ACHN (cell line): ENCODE measurements at regions not wholly inside any gene's neighbourhood (a gene's known extent, or its start where the extent isn't known, plus 50 kb on each side); places are given as distances from the start of the nearest gene placed in this dataset.
A peak's percentile ranks its signal among the peaks of the same experiment; 100 is the strongest.

Source experiments
- DNase-seq: peaks from one replicate; pipeline ENCODE4 v3.0.0-alpha.2; 2015
- in situ Hi-C: cut with HindIII; loops from 2 replicates; pipeline ENCODE4 v1.10.0; 2017; ENCODE audit warnings: low sequenced_read_pairs, low pct_ligation_motif_present, low pct_unique_long_range_greater_than_20kb

- in situ Hi-C loops: no loop called here
- no peak for DNase-seq
Measured at GRCh38 chrX:10288373-10288975, 131.7 kb downstream of the CLCN4 start.

- no peak for DNase-seq
- in situ Hi-C loops: no loop called here
Measured at GRCh38 chrX:10296576-10296975, 139.8 kb downstream of the CLCN4 start.

GRCh38 chrX:10310511-10310910, 153.7 kb downstream of the CLCN4 start:
- in situ Hi-C loops: no loop called here
- DNase-seq: peak; percentile 33

GRCh38 chrX:10314530-10315104, 157.8 kb downstream of the CLCN4 start:
- in situ Hi-C loops: no loop called here
- DNase-seq: no peak

GRCh38 chrX:10325611-10326010, 168.8 kb downstream of the CLCN4 start:
- DNase-seq: no peak
- in situ Hi-C loops: no loop called here

- in situ Hi-C loops: no loop called here
- peak; percentile 20 for DNase-seq
Measured at GRCh38 chrX:10326578-10326977, 169.8 kb downstream of the CLCN4 start.

- in situ Hi-C loops: no loop called here
- DNase-seq: peak; percentile 20
Measured at GRCh38 chrX:10327651-10328050, 170.9 kb downstream of the CLCN4 start.

GRCh38 chrX:10329984-10330383, 173.2 kb downstream of the CLCN4 start:
- in situ Hi-C loops: no loop called here
- no peak for DNase-seq

GRCh38 chrX:10341309-10341708, 184.5 kb downstream of the CLCN4 start:
- in situ Hi-C loops: no loop called here
- no peak for DNase-seq

GRCh38 chrX:10350221-10350620, 193.4 kb downstream of the CLCN4 start:
- DNase-seq: no peak
- in situ Hi-C loops: no loop called here

- DNase-seq: no peak
Measured at GRCh38 chrX:10350981-10351380, 194.2 kb downstream of the CLCN4 start.

GRCh38 chrX:10352536-10352935, 195.8 kb downstream of the CLCN4 start:
- in situ Hi-C loops: no loop called here
- DNase-seq: no peak

More at GRCh38 chrX:10350981-10351380, 194.2 kb downstream of the CLCN4 start:
- in situ Hi-C loops: no loop called here

GRCh38 chrX:10356979-10357378, 200.2 kb downstream of the CLCN4 start:
- DNase-seq: no peak
- in situ Hi-C loops: no loop called here

- DNase-seq: no peak
- in situ Hi-C loops: no loop called here
Measured at GRCh38 chrX:10358958-10359357, 202.2 kb downstream of the CLCN4 start.

GRCh38 chrX:10360116-10360515, 203.3 kb downstream of the CLCN4 start:
- DNase-seq: no peak
- in situ Hi-C loops: no loop called here

- in situ Hi-C loops: no loop called here
- DNase-seq: no peak
Measured at GRCh38 chrX:10365532-10366265, 208.9 kb downstream of the CLCN4 start.

- DNase-seq: no peak
- in situ Hi-C loops: no loop called here
Measured at GRCh38 chrX:10367406-10367805, 210.6 kb downstream of the CLCN4 start.

GRCh38 chrX:10370976-10371375, 214.2 kb downstream of the CLCN4 start:
- in situ Hi-C loops: no loop called here
- DNase-seq: no peak

GRCh38 chrX:10377427-10377826, 220.7 kb downstream of the CLCN4 start:
- in situ Hi-C loops: no loop called here
- no peak for DNase-seq

GRCh38 chrX:10379878-10380277, 223.1 kb downstream of the CLCN4 start:
- in situ Hi-C loops: no loop called here
- DNase-seq: no peak
